Skeletal muscle cell (primary cell): ENCODE measurements at regions not wholly inside any gene's neighbourhood (a gene's known extent, or its start where the extent isn't known, plus 50 kb on each side); places are given as distances from the start of the nearest gene placed in this dataset.

Source experiments
- DNase-seq: peaks from one replicate; pipeline ENCODE4 v3.0.0-alpha.2; 2010; ENCODE audit warnings: low read depth
- H3K4me3 ChIP-seq: 2 replicates; pipeline ENCODE4 v1.5.1; 2011; ENCODE audit warnings: low read depth, mild to moderate bottlenecking, control low read depth, low read length, moderate library complexity

- no peak overlapping the region for H3K4me3 ChIP-seq
- DNase-seq, result no peak
Measured at GRCh38 chr1:70906800-70907199, 140.8 kb downstream of the PTGER3 start.

- H3K4me3 ChIP-seq, result no peak overlapping the region
- no peak for DNase-seq
Measured at GRCh38 chr1:70907563-70908310, 139.9 kb downstream of the PTGER3 start.

GRCh38 chr1:70909262-70909822 is 138.3 kb downstream of the PTGER3 start:
- DNase-seq, result no peak
- no peak overlapping the region for H3K4me3 ChIP-seq

- DNase-seq, result no peak
- no peak overlapping the region for H3K4me3 ChIP-seq
Measured at GRCh38 chr1:70910013-70910412, 137.6 kb downstream of the PTGER3 start.

GRCh38 chr1:70911861-70912260 is 135.8 kb downstream of the PTGER3 start:
- no peak overlapping the region for H3K4me3 ChIP-seq

GRCh38 chr1:70914224-70914623 is 133.4 kb downstream of the PTGER3 start:
- no peak overlapping the region for H3K4me3 ChIP-seq
- DNase-seq, result no peak

More at GRCh38 chr1:70911861-70912260, 135.8 kb downstream of the PTGER3 start:
- no peak for DNase-seq

- DNase-seq, result no peak
- no peak overlapping the region for H3K4me3 ChIP-seq
Measured at GRCh38 chr1:70915258-70916033, 132.2 kb downstream of the PTGER3 start.

GRCh38 chr1:70916034-70916427 is 131.6 kb downstream of the PTGER3 start:
- H3K4me3 ChIP-seq, result no peak overlapping the region
- no peak for DNase-seq

- DNase-seq, result no peak
- no peak overlapping the region for H3K4me3 ChIP-seq
Measured at GRCh38 chr1:70919706-70920323, 127.8 kb downstream of the PTGER3 start.
